ENCODE measurements at regions not wholly inside any gene's neighbourhood (a gene's known extent, or its start where the extent isn't known, plus 50 kb on each side); places are given as distances from the start of the nearest gene placed in this dataset.
"Not testable (repeated sequence)": the region's sequence is repeated elsewhere in the genome, so short reads cannot be mapped to it uniquely, and the experiment has no call there.

DNA sequence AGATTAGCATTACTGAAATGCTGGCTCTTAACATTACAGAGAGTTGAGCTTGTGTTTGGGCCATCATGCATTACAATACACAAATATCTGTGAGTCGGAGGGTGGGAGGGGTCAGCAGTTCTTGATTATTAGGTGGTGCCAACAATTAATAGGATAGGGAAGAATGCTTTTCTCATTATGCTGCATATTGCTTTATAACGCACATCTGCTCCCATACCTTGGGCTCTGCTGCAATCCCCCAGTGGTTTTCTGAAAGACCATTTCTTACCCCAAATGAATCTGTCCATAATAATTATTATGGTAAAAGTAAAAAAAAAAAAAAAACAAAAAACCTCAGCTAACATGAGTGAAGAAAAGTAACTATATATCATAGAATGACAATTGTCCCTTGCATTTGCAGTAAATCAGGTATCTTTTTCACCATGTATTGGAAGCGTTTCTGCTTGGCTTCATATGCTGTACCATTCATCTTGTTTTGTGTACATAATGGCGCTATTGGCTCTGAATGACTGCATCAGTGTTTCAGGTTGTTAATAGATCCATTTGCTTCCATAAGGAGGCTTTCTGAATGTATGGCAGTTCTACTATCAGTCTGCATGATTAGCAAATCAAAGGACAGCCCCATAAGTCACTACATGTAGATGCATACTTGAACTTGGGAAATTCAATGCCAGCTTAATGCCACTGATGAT, 75.9 kb downstream of the CAVIN4 start (continued):
- TF ChIP-seq, protein P1, sequence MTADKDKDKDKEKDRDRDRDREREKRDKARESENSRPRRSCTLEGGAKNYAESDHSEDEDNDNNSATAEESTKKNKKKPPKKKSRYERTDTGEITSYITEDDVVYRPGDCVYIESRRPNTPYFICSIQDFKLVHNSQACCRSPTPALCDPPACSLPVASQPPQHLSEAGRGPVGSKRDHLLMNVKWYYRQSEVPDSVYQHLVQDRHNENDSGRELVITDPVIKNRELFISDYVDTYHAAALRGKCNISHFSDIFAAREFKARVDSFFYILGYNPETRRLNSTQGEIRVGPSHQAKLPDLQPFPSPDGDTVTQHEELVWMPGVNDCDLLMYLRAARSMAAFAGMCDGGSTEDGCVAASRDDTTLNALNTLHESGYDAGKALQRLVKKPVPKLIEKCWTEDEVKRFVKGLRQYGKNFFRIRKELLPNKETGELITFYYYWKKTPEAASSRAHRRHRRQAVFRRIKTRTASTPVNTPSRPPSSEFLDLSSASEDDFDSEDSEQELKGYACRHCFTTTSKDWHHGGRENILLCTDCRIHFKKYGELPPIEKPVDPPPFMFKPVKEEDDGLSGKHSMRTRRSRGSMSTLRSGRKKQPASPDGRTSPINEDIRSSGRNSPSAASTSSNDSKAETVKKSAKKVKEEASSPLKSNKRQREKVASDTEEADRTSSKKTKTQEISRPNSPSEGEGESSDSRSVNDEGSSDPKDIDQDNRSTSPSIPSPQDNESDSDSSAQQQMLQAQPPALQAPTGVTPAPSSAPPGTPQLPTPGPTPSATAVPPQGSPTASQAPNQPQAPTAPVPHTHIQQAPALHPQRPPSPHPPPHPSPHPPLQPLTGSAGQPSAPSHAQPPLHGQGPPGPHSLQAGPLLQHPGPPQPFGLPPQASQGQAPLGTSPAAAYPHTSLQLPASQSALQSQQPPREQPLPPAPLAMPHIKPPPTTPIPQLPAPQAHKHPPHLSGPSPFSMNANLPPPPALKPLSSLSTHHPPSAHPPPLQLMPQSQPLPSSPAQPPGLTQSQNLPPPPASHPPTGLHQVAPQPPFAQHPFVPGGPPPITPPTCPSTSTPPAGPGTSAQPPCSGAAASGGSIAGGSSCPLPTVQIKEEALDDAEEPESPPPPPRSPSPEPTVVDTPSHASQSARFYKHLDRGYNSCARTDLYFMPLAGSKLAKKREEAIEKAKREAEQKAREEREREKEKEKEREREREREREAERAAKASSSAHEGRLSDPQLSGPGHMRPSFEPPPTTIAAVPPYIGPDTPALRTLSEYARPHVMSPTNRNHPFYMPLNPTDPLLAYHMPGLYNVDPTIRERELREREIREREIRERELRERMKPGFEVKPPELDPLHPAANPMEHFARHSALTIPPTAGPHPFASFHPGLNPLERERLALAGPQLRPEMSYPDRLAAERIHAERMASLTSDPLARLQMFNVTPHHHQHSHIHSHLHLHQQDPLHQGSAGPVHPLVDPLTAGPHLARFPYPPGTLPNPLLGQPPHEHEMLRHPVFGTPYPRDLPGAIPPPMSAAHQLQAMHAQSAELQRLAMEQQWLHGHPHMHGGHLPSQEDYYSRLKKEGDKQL (CRISPR knock-in tag; IDR thresholded peaks at IDR 0.05; ENCODE audit: borderline replicate concordance): no peak
- no peak for TF ChIP-seq LARP7 (IDR thresholded peaks at IDR 0.05)
- TF ChIP-seq FOXA1 (IDR thresholded peaks at IDR 0.05; ENCODE audit: borderline replicate concordance): no peak
- TF ChIP-seq ZNF431 (CRISPR knock-in tag; IDR thresholded peaks at IDR 0.05): no peak
- no peak for TF ChIP-seq CREM (IDR thresholded peaks at IDR 0.05; ENCODE audit: low read depth)

DNA sequence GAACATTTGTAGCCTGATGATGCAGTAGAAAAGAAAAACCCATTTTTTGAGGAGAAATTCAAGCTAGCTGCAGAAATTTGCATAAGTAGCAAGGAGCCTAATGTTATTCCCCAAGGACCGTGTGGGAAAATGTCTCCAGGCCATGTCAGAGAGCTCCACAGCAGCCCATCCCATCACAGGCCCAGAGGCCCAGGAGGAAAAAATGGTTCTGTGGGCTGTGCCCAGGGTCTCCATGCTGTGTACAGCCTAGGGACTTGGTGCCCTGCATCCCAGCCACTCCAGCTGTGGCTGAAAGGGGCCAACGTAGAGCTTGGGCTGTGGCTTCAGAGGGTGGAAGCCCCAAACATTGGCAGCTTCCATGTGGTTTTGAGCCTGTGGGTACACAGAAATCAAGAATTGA, 79.0 kb downstream of the CAVIN4 start:
- not testable (repeated sequence) for BruUV-seq (replicated peaks)

More for the DNA sequence above, 79.0 kb downstream of the CAVIN4 start:
- ATAC-seq; H3K9me1 ChIP-seq (ENCODE audit: control insufficient read depth, insufficient read depth, low read length); H3K9ac ChIP-seq (ENCODE audit: insufficient read depth in 1 of 2, low read depth in 2 of 2, low read length in 2 of 2); H3K79me2 ChIP-seq (ENCODE audit: control insufficient read depth, insufficient read depth, low read length); H3K36me3 ChIP-seq (ENCODE audit: control insufficient read depth, insufficient read depth, low read length); CTCF ChIA-PET (ENCODE audit: low intra/inter-chr PET ratio); H2AFZ ChIP-seq (ENCODE audit: low read depth, low read length); intact Hi-C loops (cut with micrococcal nuclease); H3K4me1 ChIP-seq (replicated peaks in 1 of 2; ENCODE audit: control insufficient read depth in 2 of 2, insufficient read depth in 2 of 2, low read length in 2 of 2); in situ Hi-C loops (cut with MboI); H4K20me1 ChIP-seq (replicated peaks; ENCODE audit: control insufficient read depth, insufficient read depth, low read length); DNase-seq (ENCODE audit: extremely low read depth in 1 of 4, low spot score in 3 of 4); POLR2A ChIA-PET; H3K9me3 ChIP-seq (replicated peaks; ENCODE audit: control insufficient read depth, insufficient read depth, low read depth, low read length); H3K27ac ChIP-seq (ENCODE audit: extremely low read depth, low read depth, low read length); FAIRE-seq; H3K27me3 ChIP-seq (ENCODE audit: control insufficient read depth in 2 of 2, insufficient read depth in 2 of 2, low read length in 2 of 2); H3K4me2 ChIP-seq (ENCODE audit: insufficient read depth, low read length); H3K4me3 ChIP-seq: not testable (repeated sequence)
- 0% methylated on average over 2 of the region's 2 CpGs for WGBS (ENCODE audit: insufficient coverage, low coverage, missing lambda C conversion rate)
- peak; percentile 68 for TF ChIP-seq ZFP36 (IDR thresholded peaks at IDR 0.05; ENCODE audit: low read depth, low read length, partially characterized antibody)
